ENCODE measurements at regions not wholly inside any gene's neighbourhood (a gene's known extent, or its start where the extent isn't known, plus 50 kb on each side); places are given as distances from the start of the nearest gene placed in this dataset.

DNA sequence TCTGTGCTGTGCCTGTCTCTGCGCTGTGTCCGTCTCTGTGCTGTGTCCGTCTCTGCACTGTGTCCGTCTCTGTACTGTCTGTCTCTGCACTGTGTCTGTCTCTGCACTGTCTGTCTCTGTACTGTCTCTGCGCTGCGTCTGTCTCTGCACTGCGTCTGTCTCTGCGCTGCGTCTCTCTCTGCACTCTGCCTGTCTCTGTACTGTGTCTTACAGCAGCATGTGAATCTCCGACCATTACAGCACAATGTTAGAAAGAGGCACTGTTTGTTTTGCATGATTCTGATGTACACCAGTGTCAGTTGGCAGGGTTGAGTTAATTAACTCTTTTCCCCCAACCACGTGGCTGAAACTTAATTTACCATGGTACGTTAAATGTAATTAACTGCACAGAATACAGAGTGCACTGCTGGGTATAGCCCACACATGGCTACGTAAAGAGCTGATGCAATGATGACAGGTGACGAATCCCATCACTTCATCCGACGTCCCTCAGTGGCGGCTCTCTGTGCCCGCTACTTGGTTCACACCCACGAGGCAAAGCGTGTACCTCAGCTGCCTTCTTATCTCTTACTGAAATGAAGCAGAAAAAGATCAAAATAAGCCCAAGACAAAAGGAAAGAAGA, 127.7 kb upstream of the SFSWAP start:
- in situ Hi-C loops (cut with HindIII; ENCODE audit: low sequenced_read_pairs), result no loop called here

GRCh38 chr12:131586269-131586668, 124.6 kb upstream of the SFSWAP start:
- in situ Hi-C loops (cut with HindIII; ENCODE audit: low sequenced_read_pairs), result loop anchor here (5.0 kb wide), 1 partner anchor 54 kb away; no protein-coding TSS in a partner anchor

DNA sequence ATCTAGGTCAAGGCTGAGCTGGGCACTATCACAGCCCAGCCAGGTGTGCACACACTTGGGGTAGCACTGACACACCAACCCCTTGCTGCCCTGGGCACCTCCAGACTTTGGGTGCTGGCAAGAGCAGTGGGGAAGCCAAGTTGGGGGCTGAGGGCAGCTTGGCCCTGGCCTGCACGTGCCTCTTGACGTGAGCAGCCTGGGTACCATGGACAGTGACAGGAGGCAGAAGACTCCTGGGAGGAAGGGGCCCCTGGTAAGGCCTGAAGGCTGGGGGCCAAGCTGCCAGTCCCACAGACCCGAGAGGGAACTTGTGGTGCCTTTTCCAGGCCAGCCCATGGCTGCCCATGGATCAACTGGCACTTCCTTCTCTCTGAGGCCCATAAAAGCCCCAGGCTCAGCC, 124.1 kb upstream of the SFSWAP start:
- in situ Hi-C loops (cut with HindIII; ENCODE audit: low sequenced_read_pairs), result loop anchor here (5.0 kb wide), 1 partner anchor 54 kb away; no protein-coding TSS in a partner anchor

GRCh38 chr12:131587565-131587964, 123.3 kb upstream of the SFSWAP start:
- in situ Hi-C loops (cut with HindIII; ENCODE audit: low sequenced_read_pairs), result loop anchor here (5.0 kb wide), 1 partner anchor 55 kb away; no protein-coding TSS in a partner anchor

- in situ Hi-C loops (cut with HindIII; ENCODE audit: low sequenced_read_pairs), result loop anchor here (5.0 kb wide), 1 partner anchor 57 kb away; no protein-coding TSS in a partner anchor
These were observed 121.5 kb upstream of the SFSWAP start for GRCh38 chr12:131589221-131589897.

DNA sequence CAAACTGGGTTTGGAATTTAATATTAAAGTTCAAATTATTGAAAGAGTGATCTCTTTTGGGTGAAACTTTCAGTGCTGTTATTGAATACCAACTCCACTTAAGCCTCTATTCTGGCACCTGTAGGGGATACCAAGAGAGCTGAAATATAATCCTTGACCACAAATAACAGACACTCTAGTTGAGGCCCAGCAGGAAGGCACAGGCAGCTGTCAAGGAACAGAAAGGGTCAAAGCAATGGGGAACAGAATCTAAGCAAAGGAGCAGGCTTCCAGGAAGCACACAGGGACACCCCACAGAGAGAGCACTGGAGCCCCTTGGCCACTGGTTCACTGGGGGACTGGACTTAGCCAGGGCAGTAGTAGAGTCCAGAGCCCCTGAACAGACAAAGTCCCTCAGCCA, 120.9 kb upstream of the SFSWAP start:
- in situ Hi-C loops (cut with HindIII; ENCODE audit: low sequenced_read_pairs), result loop anchor here (5.0 kb wide), 1 partner anchor 58 kb away; no protein-coding TSS in a partner anchor

DNA sequence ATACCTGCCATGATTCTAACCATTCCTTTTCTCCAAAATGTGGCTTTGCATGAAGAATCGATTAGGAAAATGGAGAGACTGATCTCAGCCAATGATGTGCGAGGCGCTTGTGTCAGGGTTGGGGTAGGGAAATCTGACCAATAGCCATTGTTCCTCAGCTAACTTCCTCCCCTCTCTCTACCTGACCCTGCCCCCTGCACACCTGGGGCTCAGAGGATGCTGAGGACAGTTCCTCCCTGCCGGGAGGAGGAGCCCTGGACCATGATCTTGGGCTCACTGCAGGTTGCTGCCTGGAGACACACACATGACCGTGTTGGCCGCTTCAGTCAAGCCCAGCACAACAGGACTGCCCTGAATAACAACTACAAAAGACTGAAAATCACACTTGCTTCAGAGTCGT, 119.8 kb upstream of the SFSWAP start:
- in situ Hi-C loops (cut with HindIII; ENCODE audit: low sequenced_read_pairs), result no loop called here

GRCh38 chr12:131591714-131592709, 118.9 kb upstream of the SFSWAP start:
- in situ Hi-C loops (cut with HindIII; ENCODE audit: low sequenced_read_pairs), result no loop called here

GRCh38 chr12:131592972-131593371, 117.9 kb upstream of the SFSWAP start:
- in situ Hi-C loops (cut with HindIII; ENCODE audit: low sequenced_read_pairs), result no loop called here

DNA sequence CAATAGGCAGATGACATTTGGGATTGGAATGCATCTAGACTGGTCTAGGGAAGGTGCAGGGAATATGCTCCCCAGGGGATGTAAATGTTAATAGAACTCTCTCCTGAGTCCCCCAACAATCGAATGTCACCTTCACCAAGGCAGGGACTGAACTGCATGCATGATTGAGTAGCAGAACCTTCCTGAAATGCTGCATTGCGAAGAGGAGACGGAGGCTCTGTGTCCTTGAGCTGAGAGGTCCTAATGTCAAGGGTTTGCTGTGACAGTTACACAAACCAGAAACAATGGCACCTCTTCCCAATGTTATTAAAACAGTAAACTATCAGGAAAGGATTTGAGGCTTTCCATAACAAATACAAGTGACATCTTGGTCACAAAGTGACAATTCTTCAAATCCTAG, 117.5 kb upstream of the SFSWAP start:
- in situ Hi-C loops (cut with HindIII; ENCODE audit: low sequenced_read_pairs), result no loop called here

- in situ Hi-C loops (cut with HindIII; ENCODE audit: low sequenced_read_pairs), result no loop called here
These were observed 114.8 kb upstream of the SFSWAP start for GRCh38 chr12:131596115-131596514.

- in situ Hi-C loops (cut with HindIII; ENCODE audit: low sequenced_read_pairs), result no loop called here
These were observed 113.6 kb upstream of the SFSWAP start for GRCh38 chr12:131597333-131597732.

DNA sequence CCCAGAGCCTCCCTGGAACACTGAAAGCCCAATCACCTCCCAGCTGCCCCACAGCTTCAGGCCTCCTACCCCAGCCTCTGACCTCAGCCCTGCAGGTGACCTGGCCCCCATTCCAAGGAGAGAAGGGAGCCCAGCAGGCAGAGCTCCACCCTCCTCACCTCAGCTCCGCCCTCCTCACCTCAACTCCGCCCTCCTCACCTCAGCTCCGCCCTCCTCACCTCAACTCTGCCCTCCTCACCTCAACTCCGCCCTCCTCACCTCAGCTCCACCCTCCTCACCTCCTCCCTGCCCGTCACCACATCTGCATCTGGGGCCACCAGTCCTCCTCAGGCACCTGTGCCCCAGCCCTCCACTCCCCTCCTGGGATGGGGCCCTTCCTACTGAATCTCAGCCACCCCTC, 112.2 kb upstream of the SFSWAP start:
- in situ Hi-C loops (cut with HindIII; ENCODE audit: low sequenced_read_pairs), result no loop called here

GRCh38 chr12:131599190-131600159, 111.4 kb upstream of the SFSWAP start:
- in situ Hi-C loops (cut with HindIII; ENCODE audit: low sequenced_read_pairs), result loop anchor here (25.0 kb wide), 1 partner anchor 462 kb away; no protein-coding TSS in a partner anchor

- in situ Hi-C loops (cut with HindIII; ENCODE audit: low sequenced_read_pairs), result loop anchor here (25.0 kb wide), 1 partner anchor 463 kb away; no protein-coding TSS in a partner anchor
These were observed 110.7 kb upstream of the SFSWAP start for GRCh38 chr12:131600160-131600532.

DNA sequence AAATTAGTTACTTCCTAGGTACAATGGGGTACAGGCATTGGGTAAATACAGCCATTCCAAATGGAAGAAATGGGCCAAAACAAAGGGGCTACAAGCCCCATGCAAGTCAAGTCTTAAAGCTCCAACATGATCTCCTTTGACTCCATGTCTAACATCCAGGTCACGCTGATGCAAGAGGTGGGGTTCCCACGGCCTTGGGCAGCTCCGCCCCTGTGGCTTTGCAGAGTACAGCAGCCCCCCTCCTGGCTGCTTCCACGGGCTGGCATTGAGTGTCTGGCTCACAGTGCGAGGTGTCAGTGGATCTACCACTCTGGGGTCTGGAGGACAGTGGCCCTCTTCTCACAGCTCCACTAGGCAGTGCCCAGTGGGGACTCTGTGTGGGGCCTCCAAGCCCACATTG, 109.4 kb upstream of the SFSWAP start:
- in situ Hi-C loops (cut with HindIII; ENCODE audit: low sequenced_read_pairs), result loop anchor here (25.0 kb wide), 1 partner anchor 464 kb away; no protein-coding TSS in a partner anchor

DNA sequence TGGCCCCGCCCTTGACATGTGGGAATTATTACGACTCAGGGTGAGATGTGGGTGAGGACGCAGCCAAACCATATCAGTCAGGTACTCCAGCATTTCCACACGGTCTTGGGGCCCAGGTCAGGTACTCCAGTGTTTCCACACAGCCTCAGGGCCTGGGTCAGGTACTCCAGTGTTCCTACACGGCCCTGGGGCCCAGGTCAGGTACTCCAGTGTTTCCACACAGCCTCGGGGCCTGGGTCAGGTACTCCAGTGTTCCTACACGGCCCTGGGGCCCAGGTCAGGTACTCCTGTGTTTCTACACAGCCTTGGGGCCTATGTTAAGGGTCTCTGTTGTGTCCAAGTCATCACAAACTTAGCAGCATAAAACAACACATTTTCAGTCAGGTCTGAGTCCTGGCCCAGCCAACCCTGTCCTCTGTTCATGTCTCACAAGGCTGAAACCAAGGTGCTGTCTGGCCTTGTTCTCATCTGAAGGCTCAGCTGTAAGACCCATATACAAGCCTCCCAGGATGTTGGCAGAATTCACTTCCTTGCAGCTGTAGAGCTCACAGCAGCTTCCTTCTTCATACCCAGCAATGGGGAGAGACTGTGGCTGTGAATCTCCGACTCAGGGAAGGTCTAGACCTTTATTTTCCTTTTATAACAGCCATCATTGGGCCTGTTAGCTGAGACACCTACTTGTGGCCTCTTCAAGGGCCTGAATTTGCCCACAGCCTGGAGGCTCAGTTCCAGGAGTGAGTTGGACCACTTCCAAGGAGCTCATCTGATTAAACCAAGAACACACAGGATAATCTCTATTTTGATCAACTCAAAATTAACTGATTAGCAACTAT, 107.6 kb upstream of the SFSWAP start:
- in situ Hi-C loops (cut with HindIII; ENCODE audit: low sequenced_read_pairs), result loop anchor here (25.0 kb wide), 1 partner anchor 466 kb away; no protein-coding TSS in a partner anchor

GRCh38 chr12:131603939-131604795, 106.7 kb upstream of the SFSWAP start:
- in situ Hi-C loops (cut with HindIII; ENCODE audit: low sequenced_read_pairs), result loop anchor here (25.0 kb wide), 1 partner anchor 467 kb away; no protein-coding TSS in a partner anchor

All from endothelial cell of hepatic sinusoid (primary cell).